A673 (cell line): ENCODE measurements at regions not wholly inside any gene's neighbourhood (a gene's known extent, or its start where the extent isn't known, plus 50 kb on each side); places are given as distances from the start of the nearest gene placed in this dataset.

ENCODE experiments used
- BruUV-seq: library from RNA; stranded (reverse); fragments of 400-500 nt; replicated peaks from 2 replicates; lab custom pipeline; 2021; lab: Mats Ljungman, UMichigan
- CTCF ChIA-PET: fragments of 300-600 bp; sonication (Branson Sonifier 250); formaldehyde crosslinking; loops from one replicate; lab custom pipeline; 2022; ENCODE audit warnings: antibody characterized with exemption; lab: Charles Lee
- POLR2A ChIA-PET: fragments of 300-600 bp; sonication (Branson Sonifier 250); formaldehyde crosslinking; loops from one replicate; lab custom pipeline; 2022; ENCODE audit warnings: antibody characterized with exemption; ENCODE audit not compliant: low non-redundant PET; lab: Charles Lee
- DNase-seq: peaks from one replicate; pipeline ENCODE4 v3.0.0-alpha.2; 2015; ENCODE audit warnings: low spot score
- H3K27ac ChIP-seq: fragments of 200-600 bp; sonication (generic); 2 replicates; pipeline ENCODE4 v1.5.1; 2016; ENCODE audit warnings: mixed run types, low read depth, mild to moderate bottlenecking, mixed read lengths, antibody characterized with exemption, low read length; ENCODE audit not compliant: poor library complexity, severe bottlenecking
- H3K27me3 ChIP-seq: fragments of 200-600 bp; sonication (generic); replicated peaks from 2 replicates; pipeline ENCODE4 v1.6.1; 2017; ENCODE audit warnings: mixed run types, low read depth, mild to moderate bottlenecking, mixed read lengths, antibody characterized with exemption, low read length; ENCODE audit not compliant: insufficient read depth, poor library complexity
- H3K36me3 ChIP-seq: fragments of 200-600 bp; sonication (generic); 2 replicates; pipeline ENCODE4 v1.6.1; 2016; ENCODE audit warnings: mixed run types, mild to moderate bottlenecking, mixed read lengths, antibody characterized with exemption, low read length; ENCODE audit not compliant: insufficient read depth, poor library complexity, severe bottlenecking
- H3K4me1 ChIP-seq: fragments of 200-600 bp; sonication (generic); 2 replicates; pipeline ENCODE4 v1.6.1; 2017; ENCODE audit warnings: mixed run types, mild to moderate bottlenecking, mixed read lengths, antibody characterized with exemption, low read length; ENCODE audit not compliant: insufficient read depth, poor library complexity, severe bottlenecking
- H3K4me3 ChIP-seq: fragments of 200-600 bp; sonication (generic); 2 replicates; pipeline ENCODE4 v1.5.1; 2016; ENCODE audit warnings: low read depth, mixed run types, mild to moderate bottlenecking, mixed read lengths, low read length; ENCODE audit not compliant: poor library complexity, severe bottlenecking
- H3K9me3 ChIP-seq: fragments of 200-600 bp; sonication (generic); 2 replicates; pipeline ENCODE4 v1.6.1; 2016; ENCODE audit warnings: mixed run types, low read depth, mild to moderate bottlenecking, mixed read lengths, antibody characterized with exemption, low read length; ENCODE audit not compliant: poor library complexity, severe bottlenecking
- EZH2 ChIP-seq: fragments of 200-600 bp; sonication (generic); IDR thresholded peaks from 2 replicates; pipeline ENCODE4 v1.6.1; 2017; ENCODE audit warnings: borderline replicate concordance, low read depth, mild to moderate bottlenecking, mixed read lengths, antibody characterized with exemption, low read length; ENCODE audit not compliant: poor library complexity, severe bottlenecking
- intact Hi-C: fragments of 100-400 bp; cut with micrococcal nuclease; formaldehyde crosslinking; loops from one replicate; pipeline ENCODE4 v1.10.0; 2022; ENCODE audit not compliant: unreplicated experiment
- TF ChIP-seq, protein P1 (sequence below): fragments of 300-800, 200-600 bp; sonication (generic); conservative IDR thresholded peaks from 2 replicates; pipeline ENCODE4 v1.5.1; 2017; ENCODE audit warnings: low read depth, mild to moderate bottlenecking, antibody characterized with exemption, low read length, moderate library complexity, mixed read lengths

DNA sequence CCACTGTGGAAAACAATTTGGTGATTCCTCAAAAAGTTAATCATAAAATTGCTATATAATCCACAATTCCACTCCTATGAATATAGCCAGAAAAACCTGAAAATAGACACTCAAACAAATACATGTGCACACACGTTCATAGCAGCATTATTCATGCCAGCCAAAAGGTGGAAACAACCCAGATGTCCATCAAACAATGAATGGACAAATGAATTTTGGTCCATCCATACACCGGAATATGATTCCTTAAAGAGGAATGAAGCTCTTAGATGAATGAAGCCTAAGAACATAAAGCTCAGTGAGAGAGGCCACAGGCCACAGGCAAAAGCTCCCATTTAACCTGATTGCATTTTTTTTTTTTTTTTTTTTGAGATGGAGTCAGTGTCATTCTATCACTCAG is 114.6 kb upstream of the TNRC6C start:
- CTCF ChIA-PET: interaction anchor here (0.6 kb wide), 1 partner anchor 1873 kb away, joined by 5 read pairs; no protein-coding TSS in a partner anchor
- Histone ChIP-seq H3K9me3 (no peaks in the 10 kb centered on the region), H3K36me3 (no peaks in the 10 kb centered on the region), H3K27ac (no peak overlapping the region), H3K27me3 (no peaks in the 10 kb centered on the region), H3K4me1 (no peaks in the 10 kb centered on the region), H3K4me3 (no peak overlapping the region)
- intact Hi-C loops: no loop called here
- POLR2A ChIA-PET: no interaction called here
- no TSS peak for BruUV-seq
- TF ChIP-seq, protein P1, sequence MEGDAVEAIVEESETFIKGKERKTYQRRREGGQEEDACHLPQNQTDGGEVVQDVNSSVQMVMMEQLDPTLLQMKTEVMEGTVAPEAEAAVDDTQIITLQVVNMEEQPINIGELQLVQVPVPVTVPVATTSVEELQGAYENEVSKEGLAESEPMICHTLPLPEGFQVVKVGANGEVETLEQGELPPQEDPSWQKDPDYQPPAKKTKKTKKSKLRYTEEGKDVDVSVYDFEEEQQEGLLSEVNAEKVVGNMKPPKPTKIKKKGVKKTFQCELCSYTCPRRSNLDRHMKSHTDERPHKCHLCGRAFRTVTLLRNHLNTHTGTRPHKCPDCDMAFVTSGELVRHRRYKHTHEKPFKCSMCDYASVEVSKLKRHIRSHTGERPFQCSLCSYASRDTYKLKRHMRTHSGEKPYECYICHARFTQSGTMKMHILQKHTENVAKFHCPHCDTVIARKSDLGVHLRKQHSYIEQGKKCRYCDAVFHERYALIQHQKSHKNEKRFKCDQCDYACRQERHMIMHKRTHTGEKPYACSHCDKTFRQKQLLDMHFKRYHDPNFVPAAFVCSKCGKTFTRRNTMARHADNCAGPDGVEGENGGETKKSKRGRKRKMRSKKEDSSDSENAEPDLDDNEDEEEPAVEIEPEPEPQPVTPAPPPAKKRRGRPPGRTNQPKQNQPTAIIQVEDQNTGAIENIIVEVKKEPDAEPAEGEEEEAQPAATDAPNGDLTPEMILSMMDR: no peak
- TF ChIP-seq EZH2: no peak
- DNase-seq: no peak

GRCh38 chr17:77844681-77845080 is 113.8 kb upstream of the TNRC6C start:
- CTCF ChIA-PET: no interaction called here
- no peaks in the 10 kb centered on the region for H3K4me1 ChIP-seq
- H3K4me3 ChIP-seq: no peak overlapping the region
- H3K9me3 ChIP-seq: no peaks in the 10 kb centered on the region
- no peak overlapping the region for H3K27ac ChIP-seq
- no peaks in the 10 kb centered on the region for H3K27me3 ChIP-seq
- H3K36me3 ChIP-seq: no peaks in the 10 kb centered on the region
- intact Hi-C loops: no loop called here
- TF ChIP-seq EZH2: no peak
- TF ChIP-seq, protein P1: no peak
- BruUV-seq: no TSS peak
- POLR2A ChIA-PET: no interaction called here
- no peak for DNase-seq

GRCh38 chr17:77845541-77846225 is 112.8 kb upstream of the TNRC6C start:
- DNase-seq: no peak
- H3K27ac ChIP-seq: no peak overlapping the region
- H3K4me3 ChIP-seq: no peak overlapping the region
- no peaks in the 10 kb centered on the region for H3K36me3 ChIP-seq
- H3K9me3 ChIP-seq: no peaks in the 10 kb centered on the region
- no peak for TF ChIP-seq EZH2
- ChIA-PET CTCF (no interaction called here), POLR2A (interaction anchor here (0.6 kb wide), 1 partner anchor 142 kb away, joined by 5 read pairs; no protein-coding TSS in a partner anchor)
- H3K4me1 ChIP-seq: no peaks in the 10 kb centered on the region
- H3K27me3 ChIP-seq: no peaks in the 10 kb centered on the region
- BruUV-seq: no TSS peak
- intact Hi-C loops: no loop called here
